ENCODE measurements at regions not wholly inside any gene's neighbourhood (a gene's known extent, or its start where the extent isn't known, plus 50 kb on each side); places are given as distances from the start of the nearest gene placed in this dataset.

DNA sequence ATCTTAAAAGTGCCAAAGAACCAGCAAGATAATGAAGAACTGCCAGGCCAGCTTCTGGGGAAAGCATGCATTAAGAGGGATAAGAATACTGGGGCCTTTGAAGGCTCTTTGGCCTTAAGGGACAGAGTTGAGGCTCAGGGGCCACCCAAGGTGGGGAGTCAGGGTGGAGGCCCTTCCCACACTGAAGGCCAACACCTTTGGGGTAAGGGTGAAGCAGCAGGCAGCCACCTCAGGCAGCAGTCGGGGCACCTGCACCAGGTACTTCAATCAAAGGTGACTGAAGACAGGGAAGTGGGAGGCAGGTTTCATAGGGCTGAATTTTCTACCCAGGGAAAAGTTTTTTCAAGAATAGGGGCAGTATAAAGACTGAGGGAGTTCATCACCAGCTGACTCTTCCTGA lies 87.7 kb upstream of the KLF13 start:
- TF ChIP-seq EP300 (IDR thresholded peaks at IDR 0.05) (no peak), POLR2A (IDR thresholded peaks at IDR 0.05) (no peak), POLR2AphosphoS5 (IDR thresholded peaks at IDR 0.05) (no peak)
- TF ChIP-seq, protein P1, sequence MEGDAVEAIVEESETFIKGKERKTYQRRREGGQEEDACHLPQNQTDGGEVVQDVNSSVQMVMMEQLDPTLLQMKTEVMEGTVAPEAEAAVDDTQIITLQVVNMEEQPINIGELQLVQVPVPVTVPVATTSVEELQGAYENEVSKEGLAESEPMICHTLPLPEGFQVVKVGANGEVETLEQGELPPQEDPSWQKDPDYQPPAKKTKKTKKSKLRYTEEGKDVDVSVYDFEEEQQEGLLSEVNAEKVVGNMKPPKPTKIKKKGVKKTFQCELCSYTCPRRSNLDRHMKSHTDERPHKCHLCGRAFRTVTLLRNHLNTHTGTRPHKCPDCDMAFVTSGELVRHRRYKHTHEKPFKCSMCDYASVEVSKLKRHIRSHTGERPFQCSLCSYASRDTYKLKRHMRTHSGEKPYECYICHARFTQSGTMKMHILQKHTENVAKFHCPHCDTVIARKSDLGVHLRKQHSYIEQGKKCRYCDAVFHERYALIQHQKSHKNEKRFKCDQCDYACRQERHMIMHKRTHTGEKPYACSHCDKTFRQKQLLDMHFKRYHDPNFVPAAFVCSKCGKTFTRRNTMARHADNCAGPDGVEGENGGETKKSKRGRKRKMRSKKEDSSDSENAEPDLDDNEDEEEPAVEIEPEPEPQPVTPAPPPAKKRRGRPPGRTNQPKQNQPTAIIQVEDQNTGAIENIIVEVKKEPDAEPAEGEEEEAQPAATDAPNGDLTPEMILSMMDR (IDR thresholded peaks at IDR 0.05) = no peak

Measured in upper lobe of left lung (tissue), 4 donors.